ENCODE measurements at regions not wholly inside any gene's neighbourhood (a gene's known extent, or its start where the extent isn't known, plus 50 kb on each side); places are given as distances from the start of the nearest gene placed in this dataset.

DNA sequence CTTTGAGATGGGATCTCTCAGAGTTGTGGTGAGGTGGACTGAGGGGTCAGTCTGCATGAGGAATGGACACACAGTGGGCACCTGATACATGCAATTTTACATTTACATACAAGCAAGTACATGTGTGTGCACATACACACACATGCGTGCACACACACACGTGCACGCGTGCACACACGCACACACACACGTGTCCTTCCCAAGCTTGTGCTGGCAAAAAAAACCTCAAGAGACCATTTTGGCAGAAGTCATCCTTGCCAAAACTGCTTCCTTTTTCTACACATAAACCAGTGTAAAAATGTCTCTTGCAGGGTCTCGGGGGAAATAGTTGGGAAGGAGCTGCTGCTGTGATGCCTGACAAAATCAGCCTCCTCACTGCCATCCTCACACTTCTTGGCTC is 279.5 kb upstream of the POU3F3 start:
- no peak for DNase-seq
- H3K4me1 ChIP-seq: no peaks in the 10 kb centered on the region
- no peaks in the 10 kb centered on the region for H3K27me3 ChIP-seq (replicated peaks in 1 of 7)
- no peak overlapping the region for H3K27ac ChIP-seq
- H3K4me3 ChIP-seq: no peak overlapping the region
- 70 to 92% (median 85%) methylated on average over 7 of the region's 7 CpGs for WGBS, 5 donors
- H3K9me3 ChIP-seq: no peaks in the 10 kb centered on the region
- intact Hi-C loops (cut with DNase I; ENCODE audit: low total_unique reads): no loop called here
- no peaks in the 10 kb centered on the region for H3K36me3 ChIP-seq
- TF ChIP-seq POLR2AphosphoS5 (IDR thresholded peaks at IDR 0.05) (no peak), POLR2A (IDR thresholded peaks at IDR 0.05) (no peak)
- TF ChIP-seq, protein P1, sequence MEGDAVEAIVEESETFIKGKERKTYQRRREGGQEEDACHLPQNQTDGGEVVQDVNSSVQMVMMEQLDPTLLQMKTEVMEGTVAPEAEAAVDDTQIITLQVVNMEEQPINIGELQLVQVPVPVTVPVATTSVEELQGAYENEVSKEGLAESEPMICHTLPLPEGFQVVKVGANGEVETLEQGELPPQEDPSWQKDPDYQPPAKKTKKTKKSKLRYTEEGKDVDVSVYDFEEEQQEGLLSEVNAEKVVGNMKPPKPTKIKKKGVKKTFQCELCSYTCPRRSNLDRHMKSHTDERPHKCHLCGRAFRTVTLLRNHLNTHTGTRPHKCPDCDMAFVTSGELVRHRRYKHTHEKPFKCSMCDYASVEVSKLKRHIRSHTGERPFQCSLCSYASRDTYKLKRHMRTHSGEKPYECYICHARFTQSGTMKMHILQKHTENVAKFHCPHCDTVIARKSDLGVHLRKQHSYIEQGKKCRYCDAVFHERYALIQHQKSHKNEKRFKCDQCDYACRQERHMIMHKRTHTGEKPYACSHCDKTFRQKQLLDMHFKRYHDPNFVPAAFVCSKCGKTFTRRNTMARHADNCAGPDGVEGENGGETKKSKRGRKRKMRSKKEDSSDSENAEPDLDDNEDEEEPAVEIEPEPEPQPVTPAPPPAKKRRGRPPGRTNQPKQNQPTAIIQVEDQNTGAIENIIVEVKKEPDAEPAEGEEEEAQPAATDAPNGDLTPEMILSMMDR (IDR thresholded peaks at IDR 0.05 in 8 of 11, conservative IDR thresholded peaks at IDR 0.05 in 3 of 11): no peak

DNA sequence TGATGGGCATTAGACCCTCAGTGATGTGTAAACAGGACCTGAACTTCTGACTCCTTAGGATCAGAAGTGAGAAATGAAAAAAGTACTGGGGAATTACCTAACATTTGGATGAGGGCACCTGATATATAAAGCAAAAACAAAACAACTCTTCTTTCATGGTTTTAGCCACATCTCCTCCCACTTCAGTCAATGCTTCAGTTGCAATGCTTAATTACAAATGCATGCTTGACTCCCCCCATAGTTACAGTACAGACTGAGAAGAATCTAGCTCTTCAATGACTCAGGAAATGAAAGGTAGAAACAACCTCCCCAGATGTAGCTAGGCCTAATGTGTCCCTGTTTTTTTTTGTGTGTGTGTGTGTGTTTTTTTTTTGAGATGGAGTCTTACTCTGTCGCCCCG is 276.8 kb upstream of the POU3F3 start:
- WGBS, 5 donors: 84 to 100% (median 90%) methylated on average over 2 of the region's 2 CpGs
- no peaks in the 10 kb centered on the region for H3K4me1 ChIP-seq
- H3K27ac ChIP-seq: no peak overlapping the region
- H3K9me3 ChIP-seq: no peaks in the 10 kb centered on the region
- H3K27me3 ChIP-seq (replicated peaks in 1 of 7): no peaks in the 10 kb centered on the region
- DNase-seq: no peak
- H3K4me3 ChIP-seq: no peak overlapping the region
- intact Hi-C loops (cut with DNase I; ENCODE audit: low total_unique reads): no loop called here
- TF ChIP-seq POLR2A (IDR thresholded peaks at IDR 0.05) (no peak), POLR2AphosphoS5 (IDR thresholded peaks at IDR 0.05) (no peak)
- TF ChIP-seq, protein P1 (IDR thresholded peaks at IDR 0.05 in 8 of 11, conservative IDR thresholded peaks at IDR 0.05 in 3 of 11): no peak
- no peaks in the 10 kb centered on the region for H3K36me3 ChIP-seq

DNA sequence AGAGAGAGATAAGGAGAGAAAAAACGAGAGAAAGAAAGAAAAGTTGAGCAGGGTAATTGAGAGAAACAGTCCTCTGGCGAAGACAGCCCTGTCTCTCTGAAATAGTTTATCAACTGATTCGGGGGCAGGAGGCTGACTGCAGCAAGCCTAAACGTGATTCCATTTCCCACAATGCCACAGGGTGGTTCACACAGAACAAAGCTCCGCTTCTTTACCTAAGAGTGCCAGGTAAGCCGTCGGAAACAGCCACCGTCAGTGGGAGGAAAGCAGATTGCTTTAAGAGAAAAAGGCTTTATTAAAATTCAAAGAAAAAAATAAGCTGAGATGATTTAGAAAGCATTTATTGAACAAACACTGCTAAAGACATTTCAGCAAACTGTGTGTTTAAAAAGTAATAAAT is 271.4 kb upstream of the POU3F3 start:
- intact Hi-C loops (cut with DNase I; ENCODE audit: low total_unique reads): no loop called here
- WGBS, 5 donors: 72 to 85% (median 81%) methylated on average over 8 of the region's 8 CpGs
- DNase-seq: no peak

DNA sequence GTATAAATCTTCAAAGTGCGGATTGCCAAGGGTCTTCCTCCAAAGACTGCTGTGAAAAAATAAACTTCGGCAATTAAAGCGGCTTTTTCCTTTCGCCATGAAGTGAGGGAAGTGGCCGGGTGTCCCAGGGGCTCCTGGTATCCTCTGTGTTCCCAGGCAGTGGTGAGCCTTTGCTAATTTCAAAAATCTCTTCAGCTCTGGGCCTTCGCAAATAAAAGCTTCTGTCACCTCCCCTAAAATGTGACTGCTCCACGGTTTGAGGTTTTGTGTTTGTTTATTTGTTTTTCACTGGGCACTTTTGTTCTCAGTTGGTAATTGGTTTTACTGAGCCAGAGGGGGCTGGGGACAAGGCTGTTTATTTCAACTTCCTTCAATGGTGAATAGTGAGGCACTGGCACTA is 270.1 kb upstream of the POU3F3 start:
- Histone ChIP-seq H3K4me1 (no peaks in the 10 kb centered on the region), H3K27ac (no peak overlapping the region), H3K4me3 (no peak overlapping the region), H3K9me3 (no peaks in the 10 kb centered on the region), H3K36me3 (no peaks in the 10 kb centered on the region), H3K27me3 (replicated peaks in 1 of 7) (no peaks in the 10 kb centered on the region)
- TF ChIP-seq POLR2A (IDR thresholded peaks at IDR 0.05) (no peak), POLR2AphosphoS5 (IDR thresholded peaks at IDR 0.05) (no peak)
- TF ChIP-seq, protein P1 (IDR thresholded peaks at IDR 0.05 in 8 of 11, conservative IDR thresholded peaks at IDR 0.05 in 3 of 11): no peak
- no peak for DNase-seq
- 56 to 78% (median 68%) methylated on average over 7 of the region's 7 CpGs for WGBS, 5 donors
- intact Hi-C loops (cut with DNase I; ENCODE audit: low total_unique reads): no loop called here

More for the DNA sequence above, 271.4 kb upstream of the POU3F3 start:
- no peak overlapping the region for H3K27ac ChIP-seq
- no peaks in the 10 kb centered on the region for H3K27me3 ChIP-seq (replicated peaks in 1 of 7)
- no peak for TF ChIP-seq POLR2AphosphoS5 (IDR thresholded peaks at IDR 0.05)
- TF ChIP-seq, protein P1 (IDR thresholded peaks at IDR 0.05 in 8 of 11, conservative IDR thresholded peaks at IDR 0.05 in 3 of 11): no peak
- no peak for TF ChIP-seq POLR2A (IDR thresholded peaks at IDR 0.05)
- H3K4me1 ChIP-seq: no peaks in the 10 kb centered on the region
- no peaks in the 10 kb centered on the region for H3K9me3 ChIP-seq
- H3K36me3 ChIP-seq: no peaks in the 10 kb centered on the region
- H3K4me3 ChIP-seq: no peak overlapping the region

Data from spleen (tissue), 11 donors.